ENCODE measurements at regions not wholly inside any gene's neighbourhood (a gene's known extent, or its start where the extent isn't known, plus 50 kb on each side); places are given as distances from the start of the nearest gene placed in this dataset.

DNA sequence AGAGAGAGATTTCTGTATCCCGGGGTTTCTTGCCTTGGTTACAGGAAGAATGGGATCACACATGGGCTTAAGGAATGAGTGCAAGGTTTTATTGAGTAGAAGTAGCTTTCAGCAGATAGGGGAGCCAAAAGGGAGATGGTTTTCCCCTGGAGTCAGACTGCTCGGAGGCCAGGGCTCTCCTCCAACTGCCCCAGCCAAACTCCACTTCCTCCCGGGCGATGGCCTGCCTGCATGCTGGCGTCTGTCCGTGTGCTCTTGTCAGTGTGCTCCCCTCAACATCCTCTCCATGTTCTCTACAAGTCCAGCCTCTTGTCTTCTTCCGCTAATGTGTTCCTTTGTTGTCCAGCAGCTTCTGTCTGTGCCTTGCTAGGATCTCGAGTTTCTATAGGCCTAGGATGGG, 421.3 kb upstream of the ADGRL2 start:
- DNase-seq = no peak

DNA sequence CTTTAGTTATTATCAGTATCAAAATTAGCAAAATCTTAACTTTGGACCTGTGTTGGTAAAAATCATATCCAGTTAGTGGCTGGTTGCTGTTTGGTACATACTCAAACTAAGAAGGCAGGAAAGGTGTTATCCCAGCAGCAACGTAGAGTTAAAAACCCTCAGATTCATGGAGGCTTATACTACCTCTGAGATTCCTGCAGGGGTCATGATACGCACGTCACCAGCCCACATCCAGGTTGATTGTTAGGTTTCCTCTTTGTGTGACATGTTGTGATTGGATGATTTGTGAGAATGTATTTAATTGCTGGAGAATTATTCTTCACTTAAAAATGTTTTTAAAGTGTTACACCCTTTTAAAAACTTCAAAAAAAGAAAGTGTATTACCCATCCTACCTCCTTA, 423.3 kb upstream of the ADGRL2 start:
- DNase-seq = no peak

DNA sequence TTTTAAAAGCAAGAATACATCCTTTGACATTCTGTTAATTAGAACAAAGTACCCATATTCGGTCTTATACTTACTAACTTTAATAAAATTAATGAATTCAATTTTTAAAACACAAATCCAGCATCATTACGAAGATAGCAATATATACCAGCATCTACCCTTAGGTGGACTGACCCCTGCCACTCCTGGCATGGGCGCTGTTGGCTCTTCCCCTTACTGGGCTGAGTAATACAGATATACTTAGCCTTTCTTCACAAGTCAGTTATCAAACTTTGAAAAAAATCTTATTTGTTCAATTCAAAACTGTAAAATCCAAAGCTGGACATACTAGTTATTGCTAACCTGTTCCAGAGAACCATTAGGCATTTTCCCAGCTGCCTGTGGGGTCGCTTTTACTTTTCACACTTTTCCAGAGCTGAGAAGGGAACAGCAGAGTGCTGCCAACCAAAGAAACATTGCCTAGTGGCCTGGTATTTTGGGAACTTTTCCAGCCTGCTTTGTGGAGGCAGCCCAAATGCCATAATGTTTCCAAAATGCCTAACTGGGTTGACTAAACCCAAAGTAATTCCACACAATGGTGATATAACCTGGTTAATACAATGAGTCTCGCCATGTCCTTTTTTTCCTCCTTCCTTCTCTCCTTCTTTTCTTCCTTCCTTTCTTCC, 424.7 kb upstream of the ADGRL2 start:
- no peak for DNase-seq

DNA sequence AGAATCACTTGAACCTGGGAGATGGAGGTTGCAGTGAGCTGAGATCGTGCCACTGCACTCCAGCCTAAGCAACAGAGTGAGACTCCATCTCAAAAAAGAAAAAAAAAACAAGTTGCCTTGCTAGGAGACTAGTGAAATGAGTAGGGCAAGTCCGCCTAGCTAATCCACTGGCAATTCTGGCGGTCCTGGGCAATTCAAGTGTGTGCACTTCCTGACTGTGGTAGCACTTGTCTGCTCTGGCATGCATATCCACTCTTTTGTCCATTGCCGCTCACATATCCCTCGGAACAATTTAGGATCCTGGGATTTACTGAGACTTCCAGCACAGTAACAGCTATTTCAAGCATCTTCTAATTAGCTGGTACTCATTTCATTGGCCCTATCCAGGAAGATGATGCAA, 426.3 kb upstream of the ADGRL2 start:
- no peak for DNase-seq

DNA sequence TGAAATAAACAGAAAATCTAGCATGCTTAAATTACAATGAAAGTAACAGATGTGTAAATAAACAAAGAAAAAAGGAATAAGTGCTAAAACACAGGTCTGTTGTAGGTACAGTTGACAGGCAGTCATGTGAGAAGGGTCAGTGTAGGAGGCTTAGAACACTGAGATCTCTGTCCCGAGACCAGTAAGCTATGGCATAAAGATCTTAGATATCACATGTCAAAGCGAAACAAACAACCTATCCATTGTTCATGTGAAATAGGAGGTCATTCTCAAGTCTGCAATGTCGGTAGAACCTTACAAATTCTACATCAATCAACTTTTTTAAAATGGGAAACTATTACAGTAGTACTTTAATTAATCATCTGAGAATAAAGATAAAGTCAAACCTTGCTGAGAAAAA, 428.9 kb upstream of the ADGRL2 start:
- no peak for DNase-seq

DNA sequence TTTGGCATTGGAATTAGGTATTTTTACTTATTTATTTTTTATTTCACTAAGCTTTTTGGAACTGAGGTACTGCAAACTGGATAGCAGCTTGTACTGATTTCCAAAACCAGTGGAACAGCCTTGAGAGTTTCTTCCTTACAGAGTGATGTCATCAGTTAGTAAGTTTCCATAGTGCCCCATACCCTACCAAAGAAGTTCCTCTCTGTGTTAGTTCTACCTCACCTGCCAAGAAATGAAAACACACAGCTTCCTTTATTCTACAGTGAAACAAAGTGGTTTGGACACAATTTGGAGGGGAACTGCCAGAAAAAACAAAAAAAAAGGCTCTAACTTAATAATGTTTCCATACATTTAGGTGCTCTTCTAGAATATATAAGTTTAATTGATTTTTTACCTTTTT, 430.9 kb upstream of the ADGRL2 start:
- DNase-seq = no peak

DNA sequence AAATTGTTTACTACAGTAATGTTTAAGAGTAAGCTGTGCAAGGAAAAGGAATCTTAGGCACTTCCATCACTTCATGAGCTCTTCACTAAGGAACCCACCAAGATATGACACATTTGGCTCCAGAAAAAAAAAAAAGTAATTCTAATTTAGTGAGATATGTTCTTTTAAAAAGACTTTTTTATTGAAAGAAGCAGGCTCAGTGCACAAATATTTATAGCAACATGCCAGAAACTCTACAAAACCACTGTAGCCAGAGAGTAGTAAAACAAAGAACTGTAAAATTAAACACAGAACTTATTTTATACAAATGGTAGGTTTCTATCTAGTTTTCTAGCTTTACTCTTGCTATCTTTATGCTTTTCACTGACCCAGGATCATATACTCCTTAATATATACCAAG, 434.6 kb upstream of the ADGRL2 start:
- no peak for DNase-seq

DNA sequence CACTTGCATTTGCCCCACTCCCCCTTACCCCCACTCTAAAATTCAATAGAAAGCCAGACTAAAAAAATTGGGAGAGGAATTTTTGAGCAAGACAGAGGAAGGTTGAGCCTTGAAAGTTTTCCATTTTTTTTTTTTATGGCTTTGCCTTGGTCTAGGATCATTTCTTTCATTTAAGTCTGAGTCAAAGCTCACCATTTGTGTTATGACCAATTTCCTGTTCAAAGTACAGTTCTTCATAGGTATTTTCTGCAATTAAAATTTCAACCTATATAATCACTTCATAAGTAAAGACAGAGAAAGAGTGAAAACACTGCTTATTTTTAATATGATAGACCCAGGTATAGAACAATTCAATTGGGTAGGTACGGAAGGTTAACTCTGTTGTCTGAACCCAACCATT, 436.6 kb upstream of the ADGRL2 start:
- no peak for DNase-seq

DNA sequence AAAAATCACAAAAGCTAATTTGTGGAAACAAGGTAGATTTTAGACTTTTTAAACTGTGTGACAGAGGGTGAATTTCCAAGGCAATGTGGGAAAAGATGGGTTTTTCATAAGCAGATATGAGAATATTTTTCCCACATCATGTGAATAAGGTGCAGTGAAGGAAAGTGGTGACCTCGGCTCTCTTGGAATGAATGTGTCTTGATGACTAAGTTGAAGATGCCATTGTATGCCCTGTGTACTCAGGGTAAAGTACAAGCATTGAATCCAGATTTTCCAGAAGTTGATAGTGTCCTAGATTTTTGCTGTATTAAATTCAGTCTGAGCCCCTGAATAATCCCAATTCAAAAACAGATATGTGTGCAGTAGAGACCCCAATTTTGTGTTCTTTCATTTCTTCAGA, 442.6 kb upstream of the ADGRL2 start:
- no peak for DNase-seq

DNA sequence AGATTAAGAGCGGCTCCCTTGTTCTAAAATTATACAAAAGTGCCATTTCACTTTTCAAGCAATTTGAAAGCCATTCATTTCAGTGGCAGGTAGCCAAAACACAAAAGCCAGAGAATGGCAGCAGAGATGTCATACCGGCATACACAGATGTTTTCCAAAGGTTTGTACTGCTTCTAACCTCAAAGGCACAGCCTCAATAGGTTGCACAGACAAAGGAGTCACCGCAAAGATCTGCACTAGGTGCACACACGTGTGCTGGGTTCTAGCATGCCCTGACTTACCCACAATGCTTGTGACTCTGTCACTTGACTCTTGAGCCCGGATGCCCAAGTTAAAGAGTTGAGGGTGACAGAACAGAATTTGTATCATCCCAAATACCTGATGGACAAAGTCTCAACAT, 448.9 kb upstream of the ADGRL2 start:
- no peak for DNase-seq

DNA sequence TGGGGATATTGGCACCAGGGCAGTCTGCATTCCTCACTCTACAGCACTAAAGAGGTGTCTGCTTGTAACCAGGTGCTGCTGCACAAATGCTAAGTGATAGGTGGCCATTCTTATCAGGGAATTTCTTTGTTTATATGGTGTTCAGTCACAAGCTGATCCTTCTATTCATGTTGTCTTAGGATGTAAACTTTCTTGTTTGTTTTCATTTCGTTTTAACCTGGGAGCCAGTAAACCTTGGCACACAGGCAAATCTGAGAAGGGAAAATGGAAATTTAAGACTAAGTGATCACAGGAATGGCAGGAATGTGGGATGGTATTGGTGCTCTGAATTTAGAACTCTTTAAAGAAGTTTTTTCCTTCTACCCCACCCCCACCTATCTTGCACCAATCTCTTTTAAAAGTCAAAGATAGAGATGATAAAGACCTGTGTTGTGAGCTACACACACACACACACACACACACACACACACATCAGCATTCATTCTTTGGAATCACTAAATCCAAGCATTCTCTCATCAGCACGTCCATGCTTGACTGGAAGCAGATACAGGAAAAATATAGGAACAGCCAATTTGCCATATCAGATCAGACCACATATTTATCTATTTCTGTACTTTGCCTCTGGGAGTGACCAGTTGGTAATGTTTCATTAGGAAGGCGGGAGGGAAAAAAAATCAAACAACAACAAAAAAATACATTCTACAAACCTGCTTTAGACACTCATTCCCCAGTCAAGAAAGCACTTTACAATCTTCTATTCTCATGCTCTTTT, 451.4 kb upstream of the ADGRL2 start:
- DNase-seq = no peak

DNA sequence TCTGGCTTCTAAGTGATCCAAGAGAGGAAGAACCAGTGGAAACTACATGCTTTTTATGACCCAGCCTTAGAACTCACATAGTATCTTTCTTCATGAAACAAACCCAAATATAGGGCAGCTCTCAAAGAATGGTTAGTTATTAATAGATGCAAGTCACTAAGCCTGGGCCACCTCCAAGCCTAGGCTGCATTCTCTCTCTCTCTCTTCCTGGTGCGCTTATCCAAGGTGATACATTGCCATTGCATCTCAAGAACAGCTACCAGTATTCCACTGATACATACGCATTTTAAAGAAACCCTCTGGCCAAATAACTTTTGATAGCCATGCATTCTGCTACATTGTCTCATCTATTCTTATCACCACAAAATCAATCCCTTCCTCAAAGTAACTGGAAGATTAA, 455.6 kb upstream of the ADGRL2 start:
- DNase-seq = no peak

DNA sequence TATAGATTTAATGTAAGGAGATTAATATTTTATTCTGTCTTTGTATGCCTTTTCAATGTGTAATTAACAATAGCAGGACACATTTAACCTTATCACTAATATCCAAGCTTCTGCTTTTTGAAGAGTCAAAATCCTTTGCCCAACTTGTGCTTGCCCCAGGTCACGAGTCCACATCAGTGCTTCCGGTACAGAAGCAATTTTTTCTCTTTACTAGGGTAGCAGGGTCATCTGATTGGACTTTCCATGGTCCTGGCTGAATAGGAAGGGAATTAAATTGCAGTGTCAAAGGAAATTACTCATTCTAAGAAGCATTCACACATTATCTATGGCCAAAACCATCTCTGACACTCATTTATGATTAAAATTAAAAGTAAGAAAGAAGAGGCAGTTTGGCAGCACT, 460.5 kb upstream of the ADGRL2 start:
- no peak for DNase-seq

DNA sequence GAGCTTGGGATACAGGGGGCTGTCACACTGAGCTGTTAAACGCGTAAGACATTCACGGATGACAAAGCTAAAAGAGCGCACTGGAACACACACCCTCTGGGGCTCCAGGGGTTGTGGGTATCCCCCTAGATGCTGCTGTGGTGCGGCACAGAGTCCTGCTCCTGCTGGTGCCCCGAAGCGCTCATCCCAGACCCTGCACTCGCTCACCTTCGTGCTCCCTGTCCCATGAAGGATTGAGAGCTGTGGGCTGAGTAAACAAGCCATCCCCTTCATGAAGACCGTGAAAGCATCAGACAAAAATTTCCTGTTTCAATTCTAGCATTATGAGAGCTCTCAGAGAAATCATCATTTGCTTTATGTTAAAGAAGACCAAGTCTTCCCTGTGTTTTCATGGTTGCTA, 463.5 kb upstream of the ADGRL2 start:
- DNase-seq = no peak

DNA sequence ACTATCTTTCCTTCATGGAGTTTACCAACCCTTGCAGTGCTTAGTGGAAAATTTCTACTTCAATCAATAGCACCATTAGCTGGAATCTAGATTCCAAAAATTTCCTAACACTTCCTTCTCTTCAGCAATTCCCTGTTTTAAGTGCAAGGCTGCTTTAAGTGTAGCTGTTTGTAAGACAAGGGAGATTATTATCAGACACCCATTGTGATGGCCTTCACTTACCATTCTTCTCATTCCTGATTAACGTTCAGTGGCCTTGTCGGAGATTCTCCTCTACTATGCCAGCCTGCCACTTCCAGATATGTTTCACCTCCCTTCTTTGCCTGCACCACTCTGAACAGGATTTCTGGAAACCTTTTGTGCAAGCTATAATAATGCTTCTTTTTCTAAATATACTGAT, 464.9 kb upstream of the ADGRL2 start:
- no peak for DNase-seq

DNA sequence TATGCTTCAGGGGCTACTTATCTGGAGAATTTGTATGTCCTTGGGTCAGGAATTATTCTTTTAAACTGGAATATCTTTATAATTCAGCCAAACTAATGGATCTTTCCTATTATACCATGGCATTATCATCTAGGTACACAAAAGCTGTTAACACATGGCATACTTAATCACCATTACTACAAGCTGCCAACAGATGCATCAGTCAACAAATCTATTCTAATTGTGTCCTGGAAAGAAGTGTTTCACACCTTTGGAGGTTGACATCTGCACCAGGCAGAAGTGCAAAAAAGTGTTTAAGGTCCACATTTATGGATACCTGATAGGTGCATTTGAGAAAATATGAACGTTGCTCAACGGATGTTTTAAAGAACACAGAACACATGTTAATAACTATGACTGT, 470.2 kb upstream of the ADGRL2 start:
- no peak for DNase-seq

DNA sequence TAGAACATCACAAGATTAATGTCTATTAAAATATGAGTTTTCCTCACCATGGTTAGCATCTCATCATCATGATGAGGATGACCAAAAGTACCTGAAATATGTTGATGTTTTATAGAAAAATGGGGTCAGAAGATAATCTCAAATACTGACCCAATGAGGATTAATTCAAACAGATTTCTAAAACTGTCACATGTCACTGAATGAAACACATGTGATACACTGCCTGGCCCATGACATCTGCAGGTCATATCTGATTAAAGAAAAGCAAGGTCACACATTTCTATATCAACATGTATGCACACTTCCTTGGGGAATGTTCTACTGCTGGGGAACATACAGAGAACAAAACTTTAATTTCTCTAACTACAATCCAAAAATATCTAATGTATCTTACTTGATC, 470.6 kb upstream of the ADGRL2 start:
- no peak for DNase-seq

DNA sequence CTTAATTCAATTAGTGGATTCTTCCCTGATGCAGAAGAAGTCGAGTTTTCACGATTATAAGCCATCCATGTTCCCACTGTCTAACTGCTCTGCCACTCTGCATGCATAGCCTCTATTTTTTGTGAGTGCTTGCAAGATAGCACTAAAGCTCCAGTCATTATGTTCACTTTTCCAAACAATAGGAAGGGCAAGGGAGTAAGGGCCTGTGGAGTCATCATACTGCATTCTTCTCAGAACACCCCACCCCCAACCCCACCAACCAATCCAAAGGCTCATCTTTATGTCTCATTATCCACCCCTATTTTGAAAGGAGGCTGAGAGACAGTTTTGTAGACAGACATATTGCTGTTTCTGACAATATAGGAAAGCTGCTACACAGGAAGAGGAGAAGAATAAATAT, 471.7 kb upstream of the ADGRL2 start:
- no peak for DNase-seq

DNA sequence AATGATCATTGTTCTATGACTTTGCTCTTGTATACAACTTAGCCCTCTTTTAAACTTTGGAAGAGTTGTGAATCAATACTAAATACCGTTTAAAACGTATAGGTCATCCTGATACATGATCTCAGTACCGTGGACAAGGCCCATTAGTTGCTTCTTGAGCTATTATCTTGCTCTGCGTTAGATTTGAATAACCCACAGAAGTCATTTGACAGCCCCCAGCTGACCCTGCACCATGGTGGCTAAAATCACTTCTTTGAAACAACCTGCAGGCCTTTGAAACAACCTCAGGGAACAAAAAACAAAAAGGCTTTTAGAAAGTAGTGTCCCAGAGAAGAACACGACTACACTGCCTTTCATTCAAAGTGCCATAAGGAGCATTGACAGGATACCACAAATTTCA, 473.0 kb upstream of the ADGRL2 start:
- DNase-seq = no peak

DNA sequence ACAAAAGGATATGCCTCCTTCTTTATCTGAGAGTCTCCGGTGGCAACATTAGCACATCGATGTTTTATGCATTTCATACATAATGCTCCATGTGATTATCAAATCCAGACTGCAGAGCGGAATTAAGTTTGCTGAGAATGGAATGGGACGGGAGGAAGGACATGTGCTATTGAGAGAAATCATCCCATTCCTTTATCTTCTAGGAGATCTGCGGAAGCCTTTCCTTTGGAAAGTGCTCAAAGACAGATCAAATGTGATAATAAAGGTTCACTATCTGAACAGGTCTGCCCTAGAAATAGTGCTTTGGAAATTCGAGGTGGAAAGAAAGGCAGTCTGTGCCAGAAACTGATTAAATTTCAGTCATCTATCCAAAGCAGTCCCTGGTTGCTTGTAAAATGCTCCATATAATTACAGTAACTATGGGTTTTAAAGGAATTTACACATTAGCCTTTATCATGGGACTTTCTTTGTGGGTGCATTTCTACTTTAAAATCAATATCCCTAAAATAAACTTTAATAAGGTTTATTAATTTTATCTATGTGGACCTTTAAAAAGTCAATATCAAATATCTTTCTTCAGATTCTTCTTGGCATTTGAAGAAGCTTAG, 473.5 kb upstream of the ADGRL2 start:
- DNase-seq = no peak

DNA sequence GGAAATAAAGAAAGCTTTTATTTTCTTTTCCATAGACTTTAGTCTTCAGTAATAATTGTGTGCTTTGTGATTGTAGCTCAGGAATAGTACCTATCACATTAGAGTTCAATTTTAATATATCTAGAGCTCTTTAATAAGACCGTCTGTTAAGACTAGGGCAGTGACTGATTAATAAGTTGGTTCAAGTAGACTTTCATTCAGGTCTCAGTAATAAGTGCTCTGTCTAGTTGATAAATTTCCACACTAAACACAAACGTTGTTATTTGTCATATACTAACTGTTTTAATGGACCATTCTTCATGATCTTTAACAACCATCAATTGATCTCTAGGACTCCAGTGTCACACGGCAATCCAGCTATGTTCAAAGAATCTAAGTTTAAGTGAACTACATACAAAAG, 474.5 kb upstream of the ADGRL2 start:
- DNase-seq = no peak

DNA sequence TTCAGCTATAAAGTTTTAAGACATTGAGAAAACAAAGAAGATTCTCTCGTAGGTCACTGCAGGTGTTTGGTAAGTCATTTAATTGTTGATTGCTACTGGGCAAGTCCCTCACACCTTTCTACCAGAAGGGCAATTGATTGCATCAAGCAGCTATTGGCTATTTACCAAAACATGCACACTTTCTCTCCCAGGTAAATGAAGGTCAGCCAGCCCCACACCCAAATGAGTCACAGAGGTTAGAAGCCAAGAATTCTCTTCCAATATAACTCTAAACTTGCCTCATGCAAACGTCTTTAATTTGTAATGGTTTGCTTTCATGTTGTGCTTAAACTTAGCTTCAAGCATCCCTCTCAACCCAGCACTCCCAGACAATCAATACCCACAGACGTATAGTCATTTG, 475.3 kb upstream of the ADGRL2 start:
- no peak for DNase-seq

DNA sequence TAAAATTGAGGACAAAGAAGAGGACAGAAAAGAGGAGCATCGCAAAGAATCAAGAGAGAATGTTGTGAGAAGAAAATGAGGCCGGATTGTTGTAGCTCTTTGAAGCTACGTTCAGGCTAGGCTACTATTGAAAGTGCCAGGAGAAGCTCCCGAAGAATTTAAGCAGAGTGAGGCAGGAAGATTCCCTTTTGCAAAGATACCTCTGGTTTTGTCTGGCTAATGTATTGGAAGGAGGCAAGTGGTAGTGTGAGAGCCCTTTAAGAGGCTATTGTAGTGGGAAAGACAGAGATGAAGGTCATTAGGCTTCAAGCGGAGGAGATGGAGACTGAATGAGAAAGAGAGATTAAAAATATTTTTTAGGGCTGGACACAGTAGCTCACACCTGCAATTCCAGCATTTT, 476.9 kb upstream of the ADGRL2 start:
- no peak for DNase-seq

DNA sequence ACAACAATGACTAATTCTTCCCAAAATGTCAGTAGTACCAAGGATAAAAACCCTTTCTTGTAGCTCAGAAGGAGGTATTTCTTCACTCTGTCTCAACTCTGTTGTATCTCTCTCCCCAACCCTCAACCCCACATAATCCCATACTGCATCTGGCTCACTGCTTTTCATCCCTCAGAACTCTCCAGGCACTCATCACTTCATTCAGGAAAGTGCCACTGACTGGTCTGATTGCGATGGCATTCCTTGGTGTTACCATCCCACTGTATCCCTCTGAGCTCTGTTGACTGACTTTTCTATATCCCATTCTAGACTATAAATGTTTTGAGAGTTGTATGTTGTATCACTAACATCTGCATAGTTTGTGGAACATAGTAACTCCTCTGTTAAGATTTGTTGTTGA, 483.5 kb upstream of the ADGRL2 start:
- DNase-seq = no peak
